NCI-H2107 treated with DMSO at 0.1 percent for 48 hours (cell line): ENCODE measurements at regions not wholly inside any gene's neighbourhood (a gene's known extent, or its start where the extent isn't known, plus 50 kb on each side); places are given as distances from the start of the nearest gene placed in this dataset.
"Not testable (repeated sequence)": the region's sequence is repeated elsewhere in the genome, so short reads cannot be mapped to it uniquely, and the experiment has no call there.

ENCODE experiments used
- DNase-seq: peaks from one replicate; lab custom pipeline; 2025; ENCODE audit not compliant: unreplicated experiment; lab: John Stamatoyannopoulos, UW

DNA sequence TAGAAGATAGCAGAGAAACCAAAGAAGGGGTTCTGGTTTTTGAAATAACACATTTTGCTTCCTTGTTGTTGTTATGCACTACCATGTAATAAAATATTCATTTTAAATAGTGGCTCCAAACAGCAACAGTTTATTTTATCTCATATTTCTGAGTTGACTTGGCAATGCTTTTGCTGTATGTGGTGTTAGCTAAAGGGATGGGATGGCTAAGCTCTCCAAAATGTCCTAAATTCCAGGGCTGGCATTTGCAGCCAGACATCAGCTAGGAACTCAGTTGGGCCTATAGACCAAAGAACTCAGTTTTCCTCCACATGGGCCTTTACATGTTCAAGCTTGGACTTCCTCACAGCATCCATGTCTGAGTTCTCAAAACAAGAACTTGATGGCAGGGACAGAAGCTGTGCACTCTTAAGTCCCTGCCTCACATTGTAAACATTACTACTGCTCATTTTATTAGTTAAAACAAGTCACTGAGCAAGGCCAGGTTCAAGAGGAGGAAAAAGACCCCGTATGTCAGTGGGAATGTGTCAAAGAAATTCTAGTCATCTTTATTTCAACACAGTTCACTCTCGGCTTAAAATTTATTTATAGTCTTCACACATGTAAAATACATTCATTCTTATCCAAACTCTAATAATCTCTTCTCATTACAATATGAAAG, 819.3 kb upstream of the PCDH20 start:
- no peak for DNase-seq

- DNase-seq, result no peak
These were observed 795.3 kb upstream of the PCDH20 start for GRCh38 chr13:62210951-62211350.

- DNase-seq, result peak; percentile 44
These were observed 793.9 kb upstream of the PCDH20 start for GRCh38 chr13:62209529-62209928.

DNA sequence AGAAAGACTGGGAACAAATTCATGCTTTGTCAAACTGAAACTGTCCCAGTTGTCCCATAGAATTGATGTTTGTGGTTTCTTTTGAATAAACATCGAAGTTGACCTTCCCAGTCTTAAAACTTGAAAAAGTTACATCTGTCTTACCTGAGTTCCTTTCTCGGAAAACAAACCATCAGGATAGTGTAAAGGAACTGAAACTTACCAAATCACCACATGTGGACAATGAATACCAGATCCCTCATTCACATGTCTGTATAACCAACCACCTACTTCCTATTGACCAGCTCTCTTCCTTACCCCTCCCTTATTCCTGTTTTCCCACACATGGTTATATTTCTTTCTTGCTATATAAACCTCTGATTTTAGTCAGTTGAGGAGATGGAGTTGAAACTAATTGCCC, 791.7 kb upstream of the PCDH20 start:
- no peak for DNase-seq

DNA sequence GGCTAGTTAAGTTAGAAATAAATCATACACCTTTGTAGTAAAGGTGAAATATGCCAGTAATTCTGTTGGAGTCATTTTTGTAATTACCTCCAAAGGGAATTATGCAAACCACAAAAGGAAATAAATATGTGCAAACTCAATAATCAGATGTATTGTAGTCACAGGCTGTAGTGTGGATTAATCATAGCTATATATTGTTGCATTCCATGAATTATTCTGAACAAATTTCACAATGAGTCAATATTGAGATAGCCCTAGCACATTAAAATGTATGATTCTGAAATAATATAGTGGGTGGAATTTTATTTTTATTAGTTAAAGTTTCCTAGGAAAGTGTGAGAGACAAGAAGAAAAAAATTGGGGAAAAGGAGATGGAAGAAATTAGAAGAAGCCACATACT, 790.5 kb upstream of the PCDH20 start:
- DNase-seq, result no peak

DNA sequence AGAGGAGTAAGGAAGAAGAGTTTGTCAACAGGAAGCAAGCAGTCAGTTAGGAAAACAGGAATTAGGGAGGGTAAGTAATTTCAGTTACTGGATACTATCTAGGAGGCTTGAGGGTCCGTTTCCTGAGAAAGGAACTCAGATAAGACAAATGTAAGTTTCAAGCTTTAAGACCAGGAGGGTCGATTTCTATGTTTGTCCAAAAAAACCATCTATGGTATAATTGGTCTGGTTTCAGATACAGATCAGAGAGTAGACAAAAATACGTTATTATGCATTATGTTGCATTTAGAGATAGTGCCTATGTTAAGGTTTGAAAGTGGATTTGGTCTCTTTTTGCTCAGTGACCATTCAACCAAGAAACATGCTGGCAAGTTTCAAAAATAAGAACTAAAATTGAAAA, 789.6 kb upstream of the PCDH20 start:
- DNase-seq, result no peak

- DNase-seq, result no peak
These were observed 778.7 kb upstream of the PCDH20 start for GRCh38 chr13:62194371-62194770.

GRCh38 chr13:62193919-62194318, 778.3 kb upstream of the PCDH20 start:
- DNase-seq, result no peak

GRCh38 chr13:62185631-62186255, 770.1 kb upstream of the PCDH20 start:
- no peak for DNase-seq

GRCh38 chr13:62176051-62176450, 760.4 kb upstream of the PCDH20 start:
- no peak for DNase-seq

DNA sequence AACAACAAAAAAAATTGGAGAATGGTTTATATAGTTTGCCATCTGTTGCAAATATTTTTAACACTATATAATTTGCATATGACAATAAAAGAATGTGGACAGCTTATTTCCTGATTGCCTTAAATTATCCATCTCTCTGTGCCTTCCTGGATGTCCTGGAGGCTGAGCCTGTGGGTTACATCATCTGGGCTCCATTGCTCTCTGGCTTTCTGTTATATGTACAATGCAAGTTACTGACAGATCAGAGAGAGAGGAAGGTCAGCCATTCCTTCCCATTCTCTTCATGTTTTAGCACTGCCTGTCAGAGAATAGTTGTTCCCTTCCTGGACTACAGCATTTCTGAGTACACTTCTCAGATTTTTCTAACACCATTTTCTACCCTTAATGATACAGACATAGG, 758.3 kb upstream of the PCDH20 start:
- no peak for DNase-seq

GRCh38 chr13:62171697-62172096, 756.0 kb upstream of the PCDH20 start:
- DNase-seq, result no peak

DNA sequence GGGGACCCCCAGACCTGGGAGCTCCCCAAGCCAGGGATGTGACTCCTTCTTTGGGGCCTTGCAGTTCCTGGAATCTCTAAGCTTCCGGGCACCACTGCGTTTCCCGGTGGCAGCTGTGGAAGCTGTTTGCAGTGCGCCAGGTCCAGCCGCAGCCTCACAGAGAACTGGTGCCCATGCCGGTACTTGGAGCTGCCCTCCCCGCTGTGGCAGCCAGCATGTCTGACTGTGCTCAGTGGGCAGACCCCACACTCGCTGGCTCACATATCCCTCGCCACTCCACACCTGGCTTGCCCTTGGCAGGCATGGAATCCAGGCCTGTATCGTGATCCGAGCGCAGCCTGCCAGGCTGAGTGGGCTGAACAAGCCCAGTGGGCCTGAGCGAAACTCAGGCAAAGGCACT, 753.2 kb upstream of the PCDH20 start:
- no peak for DNase-seq

GRCh38 chr13:62167650-62168172, 752.1 kb upstream of the PCDH20 start:
- DNase-seq, result no peak

GRCh38 chr13:62162860-62163259, 747.2 kb upstream of the PCDH20 start:
- DNase-seq, result no peak

GRCh38 chr13:62158520-62158919, 742.9 kb upstream of the PCDH20 start:
- no peak for DNase-seq

- DNase-seq, result not testable (repeated sequence)
These were observed 736.1 kb upstream of the PCDH20 start for GRCh38 chr13:62151724-62152123.

- no peak for DNase-seq
These were observed 726.4 kb upstream of the PCDH20 start for GRCh38 chr13:62142048-62142447.

DNA sequence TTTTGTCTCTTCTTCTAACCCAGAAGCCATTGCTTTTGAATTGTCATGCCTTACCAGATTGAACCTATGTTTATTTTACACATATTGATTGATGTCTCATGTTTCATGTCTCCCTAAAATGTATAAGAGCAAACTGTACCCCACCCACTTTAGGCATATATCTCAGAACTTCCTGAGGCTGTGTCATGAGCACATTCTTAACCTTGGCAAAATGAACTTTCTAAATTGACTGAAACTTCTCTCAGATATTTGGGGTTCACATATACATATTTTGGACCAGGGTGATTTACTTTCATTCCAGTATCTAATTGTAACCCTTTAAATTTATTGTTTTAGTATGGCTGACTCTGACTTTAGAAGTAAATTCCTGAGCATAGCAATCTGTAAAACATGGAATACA, 723.9 kb upstream of the PCDH20 start:
- DNase-seq, result no peak

DNA sequence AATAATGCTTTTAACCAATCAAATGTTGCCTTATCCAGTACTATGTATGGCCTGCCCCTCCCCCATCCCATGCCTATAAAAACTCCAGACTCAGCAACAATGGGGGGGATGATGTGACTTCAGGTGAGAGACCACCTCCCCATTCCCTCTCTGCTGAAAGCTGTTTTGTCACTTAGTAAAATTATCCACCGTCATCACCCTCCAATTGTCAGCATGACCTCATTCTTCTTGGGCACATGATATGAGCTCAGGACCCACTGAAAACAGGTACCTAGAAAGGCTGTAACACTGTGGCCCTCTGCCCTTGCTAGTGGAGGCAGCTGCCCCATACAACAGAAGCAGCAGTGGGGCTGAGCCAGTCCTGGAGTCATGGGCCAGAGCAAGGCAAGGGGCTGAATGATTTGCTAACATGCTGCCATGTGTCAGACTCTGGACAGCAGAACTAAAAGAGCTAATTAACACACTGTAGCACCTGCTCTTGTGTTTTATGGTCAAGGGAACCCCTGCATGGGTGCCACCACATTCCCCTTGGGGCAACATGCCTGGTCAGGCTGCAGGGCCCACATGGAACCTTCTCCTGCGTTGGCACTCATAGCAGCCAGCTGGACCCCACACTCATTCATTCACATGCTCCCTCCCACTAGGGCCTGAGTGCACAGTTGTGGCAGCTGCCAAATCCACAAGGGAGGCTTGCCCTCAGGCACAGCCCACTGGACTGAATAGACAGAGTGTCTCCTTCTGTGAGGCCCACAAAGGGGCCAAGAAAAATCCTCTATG, 722.2 kb upstream of the PCDH20 start:
- DNase-seq, result no peak

DNA sequence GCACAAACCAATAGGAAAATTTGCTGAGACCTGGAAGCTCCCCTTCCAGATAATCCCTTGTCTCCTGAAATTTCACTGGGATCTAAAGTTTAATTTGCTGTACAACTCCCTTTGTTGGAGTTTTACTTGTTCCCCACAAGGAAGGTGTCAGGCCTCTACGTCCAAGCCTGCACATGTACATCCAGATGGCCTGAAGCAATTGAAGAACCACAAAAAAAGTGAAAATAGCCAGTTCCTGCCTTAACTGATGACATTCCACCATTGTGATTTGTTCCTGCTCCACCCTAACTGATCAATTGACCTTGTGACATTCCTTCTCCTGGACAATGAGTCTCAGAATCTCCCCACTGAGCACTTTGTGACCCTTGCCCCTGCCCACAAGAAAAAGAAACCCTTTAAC, 716.0 kb upstream of the PCDH20 start:
- no peak for DNase-seq
